Retinal pigment epithelial cell (primary cell): ENCODE measurements at regions not wholly inside any gene's neighbourhood (a gene's known extent, or its start where the extent isn't known, plus 50 kb on each side); places are given as distances from the start of the nearest gene placed in this dataset.
A peak's percentile ranks its signal among the peaks of the same experiment; 100 is the strongest.

Experiments used
- DNase-seq: peaks from one replicate; pipeline ENCODE4 v3.0.0-alpha.2; 2010; ENCODE audit warnings: low read depth
- H3K4me3 ChIP-seq: 2 replicates; pipeline ENCODE4 v1.5.1; 2011; ENCODE audit warnings: mild to moderate bottlenecking, low read length, control low read depth, moderate library complexity
- TF ChIP-seq, protein P1 (sequence below): conservative IDR thresholded peaks from 2 replicates; pipeline ENCODE4 v1.5.1; 2011; ENCODE audit warnings: low read depth, low read length, control low read depth, inconsistent platforms

DNA sequence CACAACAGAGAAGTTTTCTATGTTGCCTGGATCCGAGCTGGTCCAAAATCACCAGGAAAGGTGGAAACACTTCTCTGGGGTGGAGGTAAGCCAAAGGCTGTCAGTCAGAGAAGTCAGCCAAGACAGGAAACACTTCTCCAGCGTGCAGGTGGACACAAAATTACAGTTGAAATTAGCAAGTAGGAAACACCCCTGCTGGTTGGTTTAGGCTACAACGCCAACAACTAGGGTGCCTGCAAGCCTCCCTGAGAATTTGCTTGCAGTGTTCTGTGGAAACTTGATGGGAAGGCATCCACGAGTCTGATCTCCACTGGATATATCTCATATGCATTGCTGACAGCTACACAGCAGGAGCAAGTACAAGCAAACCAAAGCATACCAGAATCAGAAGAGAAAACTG, 600.5 kb downstream of the RERGL start:
- H3K4me3 ChIP-seq: no peak overlapping the region
- no peak for DNase-seq
- TF ChIP-seq, protein P1, sequence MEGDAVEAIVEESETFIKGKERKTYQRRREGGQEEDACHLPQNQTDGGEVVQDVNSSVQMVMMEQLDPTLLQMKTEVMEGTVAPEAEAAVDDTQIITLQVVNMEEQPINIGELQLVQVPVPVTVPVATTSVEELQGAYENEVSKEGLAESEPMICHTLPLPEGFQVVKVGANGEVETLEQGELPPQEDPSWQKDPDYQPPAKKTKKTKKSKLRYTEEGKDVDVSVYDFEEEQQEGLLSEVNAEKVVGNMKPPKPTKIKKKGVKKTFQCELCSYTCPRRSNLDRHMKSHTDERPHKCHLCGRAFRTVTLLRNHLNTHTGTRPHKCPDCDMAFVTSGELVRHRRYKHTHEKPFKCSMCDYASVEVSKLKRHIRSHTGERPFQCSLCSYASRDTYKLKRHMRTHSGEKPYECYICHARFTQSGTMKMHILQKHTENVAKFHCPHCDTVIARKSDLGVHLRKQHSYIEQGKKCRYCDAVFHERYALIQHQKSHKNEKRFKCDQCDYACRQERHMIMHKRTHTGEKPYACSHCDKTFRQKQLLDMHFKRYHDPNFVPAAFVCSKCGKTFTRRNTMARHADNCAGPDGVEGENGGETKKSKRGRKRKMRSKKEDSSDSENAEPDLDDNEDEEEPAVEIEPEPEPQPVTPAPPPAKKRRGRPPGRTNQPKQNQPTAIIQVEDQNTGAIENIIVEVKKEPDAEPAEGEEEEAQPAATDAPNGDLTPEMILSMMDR: peak; percentile 12

DNA sequence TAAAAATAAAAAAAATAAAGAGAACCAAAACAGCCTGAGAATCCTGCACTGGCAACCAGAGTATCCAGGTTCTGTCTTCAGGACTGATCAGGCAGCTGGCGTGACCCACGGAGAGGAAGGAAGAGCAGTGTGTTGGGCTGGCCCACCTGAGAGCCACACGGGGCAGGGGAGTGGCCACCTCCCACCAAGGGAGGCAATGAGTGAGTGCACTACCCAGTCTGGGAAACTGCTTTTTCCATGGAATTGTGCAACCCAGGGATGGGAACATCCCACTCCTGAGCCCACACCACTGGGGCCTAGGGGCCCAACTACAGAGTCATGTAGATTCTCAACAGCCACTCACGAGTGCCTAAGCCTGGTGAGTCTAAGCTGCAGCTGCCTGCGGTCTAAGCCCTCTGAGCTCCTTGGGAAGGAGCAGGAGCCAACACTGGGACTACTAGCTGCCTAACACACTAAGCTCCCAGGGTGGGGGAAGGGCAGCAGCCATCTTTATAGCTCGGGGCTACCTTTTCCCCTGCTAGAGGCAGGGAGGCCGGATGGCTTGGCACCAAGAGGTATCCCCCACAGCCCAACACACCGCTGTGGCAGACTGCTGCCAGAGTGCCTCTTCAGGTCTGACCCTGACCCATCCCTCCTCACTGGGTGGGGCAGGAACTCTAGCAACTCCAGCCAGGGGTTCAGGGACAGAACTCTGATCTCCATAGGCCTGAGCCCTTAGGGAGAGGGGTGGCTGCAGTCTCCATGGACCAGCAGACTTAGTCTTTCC, 610.9 kb downstream of the RERGL start:
- TF ChIP-seq, protein P1: no peak
- no peak for DNase-seq
- H3K4me3 ChIP-seq: no peak overlapping the region

DNA sequence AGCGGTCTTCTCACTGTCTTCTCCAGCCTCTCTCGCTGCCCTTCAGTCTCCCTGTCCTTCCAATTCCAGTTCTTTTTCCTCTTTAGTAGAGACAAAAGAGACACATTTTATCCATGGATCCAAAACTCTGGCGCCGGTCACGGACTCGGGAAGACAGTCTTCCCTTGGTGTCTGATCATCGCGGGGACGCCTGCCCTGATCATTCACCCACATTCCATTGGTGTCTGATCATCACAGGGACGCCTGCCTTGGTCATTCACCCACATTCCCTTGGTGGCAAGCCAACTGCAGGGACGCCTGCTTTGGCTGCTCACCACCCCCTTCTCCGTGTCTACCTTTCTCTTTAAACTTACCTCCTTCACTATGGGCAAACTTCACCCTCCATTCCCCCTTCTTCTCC, 619.5 kb downstream of the RERGL start:
- DNase-seq: no peak
- TF ChIP-seq, protein P1: no peak

DNA sequence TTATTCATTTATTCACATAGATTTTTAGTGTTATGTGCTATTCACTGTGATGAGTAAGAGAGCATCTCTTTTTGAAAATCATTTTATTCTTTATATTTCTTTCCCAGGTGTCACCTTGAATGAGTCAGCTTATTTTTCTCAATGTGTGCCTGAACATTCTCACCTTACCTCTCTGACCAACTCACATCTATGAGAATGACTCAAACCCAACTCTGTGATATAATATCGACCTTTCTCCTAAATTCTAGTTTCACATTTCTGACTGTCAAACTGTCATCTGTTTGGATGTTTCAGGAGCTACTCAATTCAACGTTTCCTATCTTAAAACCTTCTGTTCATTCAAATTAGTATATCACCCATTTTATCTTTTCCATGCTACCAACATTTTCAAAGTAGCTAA, 630.8 kb downstream of the RERGL start:
- DNase-seq: no peak
- H3K4me3 ChIP-seq: no peak overlapping the region
- TF ChIP-seq, protein P1: no peak

More for the DNA sequence above, 619.5 kb downstream of the RERGL start:
- no peak overlapping the region for H3K4me3 ChIP-seq

DNA sequence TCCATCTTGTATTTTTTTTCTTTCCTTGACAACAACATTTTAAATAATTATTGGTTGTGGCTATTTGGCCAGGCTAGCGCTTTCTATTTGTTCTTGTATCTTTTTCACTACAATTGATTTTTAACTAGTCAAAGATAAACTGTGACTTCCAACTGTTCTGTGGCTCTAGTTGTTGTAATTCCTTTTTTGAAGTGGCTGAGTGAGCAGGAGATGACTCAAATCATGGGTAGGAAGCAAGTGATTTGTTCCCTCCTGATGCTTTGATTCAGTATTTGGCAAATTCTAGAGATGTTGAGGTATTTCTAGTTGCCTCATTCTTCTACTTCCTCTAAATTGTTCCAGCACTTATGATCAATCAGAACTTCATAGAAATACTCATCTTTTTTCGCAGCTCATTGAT, 633.5 kb downstream of the RERGL start:
- DNase-seq: no peak
- H3K4me3 ChIP-seq: no peak overlapping the region
- TF ChIP-seq, protein P1: no peak

DNA sequence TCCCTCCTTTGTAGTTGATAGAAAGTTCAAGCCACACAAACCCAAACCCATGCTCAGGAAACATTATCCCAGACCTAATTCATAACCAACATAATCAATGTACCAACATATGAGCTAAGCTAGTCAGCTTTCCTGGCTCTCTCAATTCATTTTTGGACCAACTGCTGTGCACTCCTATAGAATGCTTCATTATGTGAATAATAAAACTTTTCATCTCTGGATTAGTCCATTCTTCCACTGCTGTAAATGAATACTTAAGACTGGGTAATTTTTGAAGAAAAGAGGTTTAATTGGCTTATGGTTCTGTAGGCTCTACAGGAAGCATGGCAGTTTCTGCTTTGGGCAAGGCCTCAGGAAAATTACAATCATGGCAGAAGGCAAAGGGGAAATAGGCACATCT, 651.9 kb downstream of the RERGL start:
- TF ChIP-seq, protein P1: no peak

DNA sequence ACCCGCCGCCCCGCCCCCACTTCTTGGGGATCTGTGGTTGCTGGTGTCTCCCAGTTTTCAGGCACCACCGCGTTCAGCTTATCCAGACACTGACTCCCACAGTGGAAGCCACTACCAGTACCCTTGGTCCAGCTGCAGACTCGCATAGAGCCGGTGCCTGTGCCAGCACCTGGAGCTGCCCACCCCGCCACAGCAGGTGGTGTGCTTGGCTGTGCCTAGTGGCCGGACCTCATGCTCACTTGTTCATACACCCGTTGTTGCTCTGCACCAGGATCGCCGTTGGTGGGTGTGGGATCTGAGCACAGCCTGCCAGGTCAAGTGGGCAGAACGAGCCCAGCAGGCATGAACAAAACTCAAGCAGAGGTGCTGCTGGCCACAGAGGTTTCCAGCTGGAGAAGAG, 673.2 kb downstream of the RERGL start:
- DNase-seq: no peak
- TF ChIP-seq, protein P1: no peak
- H3K4me3 ChIP-seq: no peak overlapping the region

More for the DNA sequence above, 651.9 kb downstream of the RERGL start:
- H3K4me3 ChIP-seq: no peak overlapping the region
- DNase-seq: no peak
